Uterus (tissue), 3 donors: ENCODE measurements at regions not wholly inside any gene's neighbourhood (a gene's known extent, or its start where the extent isn't known, plus 50 kb on each side); places are given as distances from the start of the nearest gene placed in this dataset.

Source experiments
- DNase-seq, 2 donors: peaks; one replicate each; pipeline ENCODE4 v3.0.0-alpha.2; 2019 to 2020
- H3K27ac ChIP-seq, 2 donors: fragments of 200-600 bp; sonication (generic); 1 replicate in 1 of 2; 2 replicates in 1 of 2; pipeline ENCODE4 v1.5.1; 2016 to 2018
- H3K27me3 ChIP-seq, 2 donors: fragments of 200-600 bp; sonication (generic); one replicate each; pipeline ENCODE4 v1.5.1; 2018 to 2019; ENCODE audit warnings: control low read depth in 1 of 2
- H3K36me3 ChIP-seq, 2 donors: fragments of 200-600 bp; sonication (generic); one replicate each; pipeline ENCODE4 v1.5.1; 2019; ENCODE audit warnings: control low read depth in 1 of 2
- H3K4me1 ChIP-seq, 2 donors: fragments of 200-600 bp; sonication (generic); one replicate each; pipeline ENCODE4 v1.5.1; 2018 to 2019; ENCODE audit warnings: control low read depth in 1 of 2
- H3K4me3 ChIP-seq, 2 donors: fragments of 200-600 bp; sonication (generic); 1 replicate in 1 of 2; 2 replicates in 1 of 2; pipeline ENCODE4 v1.5.1; 2018 to 2019; ENCODE audit warnings: mild to moderate bottlenecking in 1 of 2
- H3K9me3 ChIP-seq, 2 donors: fragments of 200-600 bp; sonication (generic); one replicate each; pipeline ENCODE4 v1.5.1; 2019; ENCODE audit warnings: control low read depth in 1 of 2
- POLR2A ChIP-seq, 2 donors: fragments of 450-650 bp; IDR thresholded peaks; one replicate each; pipeline ENCODE4 v1.6.1; 2016; ENCODE audit warnings: antibody characterized with exemption in 2 of 2, mild to moderate bottlenecking in 1 of 2, moderate library complexity in 1 of 2
- intact Hi-C: fragments of 100-400 bp; cut with DNase I; formaldehyde crosslinking; loops from one replicate; pipeline ENCODE4 v1.15.1; 2023; ENCODE audit warnings: low total_unique reads
- TF ChIP-seq, protein P1 (sequence below), 4 experiments: fragments of 200-600 bp in 2 of 4; fragments of 450-650 bp in 2 of 4; sonication (generic) in 2 of 4; IDR thresholded peaks; one replicate each; pipeline ENCODE4 v1.5.1; 2016 to 2019; ENCODE audit warnings: antibody characterized with exemption in 4 of 4, mild to moderate bottlenecking in 2 of 4, moderate library complexity in 1 of 4
- donor health status: DM: yes; HTN: yes; CAD: no.

GRCh38 chr11:28518825-28519224 is 410.6 kb downstream of the METTL15 start:
- H3K27ac ChIP-seq: no peak overlapping the region
- no peak for DNase-seq
- intact Hi-C loops: no loop called here
- no peak overlapping the region for H3K4me3 ChIP-seq
- H3K4me1 ChIP-seq: no peaks in the 10 kb centered on the region
- no peaks in the 10 kb centered on the region for H3K9me3 ChIP-seq
- TF ChIP-seq, protein P1, sequence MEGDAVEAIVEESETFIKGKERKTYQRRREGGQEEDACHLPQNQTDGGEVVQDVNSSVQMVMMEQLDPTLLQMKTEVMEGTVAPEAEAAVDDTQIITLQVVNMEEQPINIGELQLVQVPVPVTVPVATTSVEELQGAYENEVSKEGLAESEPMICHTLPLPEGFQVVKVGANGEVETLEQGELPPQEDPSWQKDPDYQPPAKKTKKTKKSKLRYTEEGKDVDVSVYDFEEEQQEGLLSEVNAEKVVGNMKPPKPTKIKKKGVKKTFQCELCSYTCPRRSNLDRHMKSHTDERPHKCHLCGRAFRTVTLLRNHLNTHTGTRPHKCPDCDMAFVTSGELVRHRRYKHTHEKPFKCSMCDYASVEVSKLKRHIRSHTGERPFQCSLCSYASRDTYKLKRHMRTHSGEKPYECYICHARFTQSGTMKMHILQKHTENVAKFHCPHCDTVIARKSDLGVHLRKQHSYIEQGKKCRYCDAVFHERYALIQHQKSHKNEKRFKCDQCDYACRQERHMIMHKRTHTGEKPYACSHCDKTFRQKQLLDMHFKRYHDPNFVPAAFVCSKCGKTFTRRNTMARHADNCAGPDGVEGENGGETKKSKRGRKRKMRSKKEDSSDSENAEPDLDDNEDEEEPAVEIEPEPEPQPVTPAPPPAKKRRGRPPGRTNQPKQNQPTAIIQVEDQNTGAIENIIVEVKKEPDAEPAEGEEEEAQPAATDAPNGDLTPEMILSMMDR (IDR thresholded peaks at IDR 0.05): no peak
- TF ChIP-seq POLR2A (IDR thresholded peaks at IDR 0.05): no peak
- H3K36me3 ChIP-seq: no peaks in the 10 kb centered on the region
- no peaks in the 10 kb centered on the region for H3K27me3 ChIP-seq

DNA sequence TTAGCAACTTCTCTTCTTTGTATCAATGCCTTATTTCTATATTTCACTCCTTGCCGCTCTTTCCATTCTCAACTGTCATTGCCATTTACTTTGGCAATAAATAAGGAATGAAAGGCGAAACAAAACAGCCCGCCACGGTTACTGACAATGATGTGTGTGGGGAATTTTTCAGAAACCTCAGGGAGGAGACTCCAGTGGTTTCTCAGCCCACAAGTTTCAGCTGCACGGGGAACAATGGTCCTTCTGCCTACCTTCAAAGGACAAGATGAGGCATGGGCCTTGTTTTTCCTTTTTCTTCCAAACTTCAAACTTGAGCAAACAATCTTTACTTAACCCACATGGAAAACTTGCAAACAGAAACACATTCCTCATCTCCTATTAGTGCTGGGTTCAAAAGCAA is 409.4 kb downstream of the METTL15 start:
- Histone ChIP-seq H3K4me3 (no peak overlapping the region), H3K4me1 (no peaks in the 10 kb centered on the region), H3K9me3 (no peaks in the 10 kb centered on the region), H3K27me3 (no peaks in the 10 kb centered on the region), H3K27ac (no peak overlapping the region), H3K36me3 (no peaks in the 10 kb centered on the region)
- intact Hi-C loops: no loop called here
- no peak for DNase-seq
- no peak for TF ChIP-seq POLR2A (IDR thresholded peaks at IDR 0.05)
- TF ChIP-seq, protein P1 (IDR thresholded peaks at IDR 0.05): no peak

GRCh38 chr11:28514391-28514790 is 406.2 kb downstream of the METTL15 start:
- H3K4me1 ChIP-seq: no peaks in the 10 kb centered on the region
- TF ChIP-seq, protein P1 (IDR thresholded peaks at IDR 0.05): no peak
- TF ChIP-seq POLR2A (IDR thresholded peaks at IDR 0.05): no peak
- DNase-seq: no peak
- H3K36me3 ChIP-seq: no peaks in the 10 kb centered on the region
- H3K27me3 ChIP-seq: no peaks in the 10 kb centered on the region
- intact Hi-C loops: no loop called here
- no peak overlapping the region for H3K4me3 ChIP-seq
- no peaks in the 10 kb centered on the region for H3K9me3 ChIP-seq
- H3K27ac ChIP-seq: no peak overlapping the region

DNA sequence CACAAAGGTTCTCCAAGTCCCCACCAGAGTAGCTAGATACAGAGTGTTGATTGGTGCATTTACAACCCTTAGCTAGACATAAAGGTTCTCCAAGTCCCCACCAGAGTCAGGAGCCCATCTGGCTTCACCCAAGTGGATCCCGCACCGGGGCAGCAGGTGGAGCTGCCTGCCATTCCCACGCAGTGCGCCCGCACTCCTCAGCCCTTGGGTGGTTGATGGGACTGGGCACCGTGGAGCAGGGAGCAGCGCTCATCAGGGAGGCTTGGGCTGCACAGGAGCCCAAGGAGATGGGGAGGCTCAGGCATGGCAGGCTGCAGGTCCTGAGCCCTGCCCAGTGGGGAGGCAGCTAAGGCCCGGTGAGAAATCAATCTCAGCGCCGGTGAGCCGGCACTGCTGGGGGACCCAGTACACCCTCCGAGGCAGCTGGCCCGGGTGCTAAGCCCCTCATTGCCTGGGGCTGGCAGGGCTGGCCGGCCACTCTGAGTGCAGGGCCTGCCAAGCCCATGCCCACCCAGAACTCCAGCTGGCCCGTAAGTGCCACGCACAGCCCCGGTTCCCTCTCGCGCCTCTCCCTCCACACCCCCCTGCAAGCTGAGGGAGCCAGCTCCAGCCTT is 404.1 kb downstream of the METTL15 start:
- Histone ChIP-seq H3K27me3 (no peaks in the 10 kb centered on the region), H3K4me1 (no peaks in the 10 kb centered on the region), H3K4me3 (no peak overlapping the region), H3K36me3 (no peaks in the 10 kb centered on the region), H3K9me3 (no peaks in the 10 kb centered on the region), H3K27ac (no peak overlapping the region)
- TF ChIP-seq, protein P1 (IDR thresholded peaks at IDR 0.05): no peak
- no peak for TF ChIP-seq POLR2A (IDR thresholded peaks at IDR 0.05)
- intact Hi-C loops: no loop called here
- DNase-seq: no peak

GRCh38 chr11:28505232-28505631 is 397.0 kb downstream of the METTL15 start:
- H3K36me3 ChIP-seq: no peaks in the 10 kb centered on the region
- H3K9me3 ChIP-seq: no peaks in the 10 kb centered on the region
- no peak overlapping the region for H3K4me3 ChIP-seq
- H3K4me1 ChIP-seq: no peaks in the 10 kb centered on the region
- no peak for DNase-seq
- intact Hi-C loops: no loop called here
- no peak for TF ChIP-seq POLR2A (IDR thresholded peaks at IDR 0.05)
- TF ChIP-seq, protein P1 (IDR thresholded peaks at IDR 0.05): no peak
- H3K27ac ChIP-seq: no peak overlapping the region
- no peaks in the 10 kb centered on the region for H3K27me3 ChIP-seq
